ENCODE measurements at regions not wholly inside any gene's neighbourhood (a gene's known extent, or its start where the extent isn't known, plus 50 kb on each side); places are given as distances from the start of the nearest gene placed in this dataset.

DNA sequence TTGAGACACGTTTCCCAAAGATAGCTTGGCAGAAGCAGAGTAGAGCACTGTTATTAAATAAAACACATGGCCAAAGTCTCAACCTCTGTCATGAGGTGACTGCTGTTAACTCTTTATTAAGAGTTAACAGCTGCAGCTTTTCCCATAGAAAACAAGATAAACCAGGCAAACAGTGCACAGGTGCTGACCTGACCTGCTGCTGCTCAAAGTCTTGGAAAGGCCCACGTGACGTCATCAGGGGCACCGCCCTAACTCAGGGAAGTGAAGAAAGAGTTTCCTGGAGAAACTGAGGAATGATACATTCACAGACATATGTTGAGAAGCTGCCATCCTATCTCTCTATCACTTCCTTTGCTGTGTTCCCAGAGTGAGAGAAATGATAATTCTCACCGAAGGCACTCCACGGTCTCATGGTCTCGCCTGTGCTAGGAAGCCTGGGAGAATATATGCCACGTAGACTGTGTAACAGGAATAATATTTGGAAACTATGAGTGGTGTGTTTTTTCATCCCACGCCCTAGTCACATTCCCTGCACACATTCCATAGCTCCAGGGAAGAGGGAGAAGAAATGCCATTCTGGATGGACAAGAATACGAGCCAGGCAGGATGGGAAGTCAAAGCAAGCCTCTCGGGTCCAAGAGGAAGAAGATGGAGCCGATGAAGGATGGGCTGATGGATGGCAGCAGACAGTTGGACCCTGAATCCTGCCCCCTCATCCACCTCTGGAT lies 146.2 kb upstream of the NFE2L3 start:
- no peaks in the 10 kb centered on the region for H3K9me3 Mint-ChIP-seq (ENCODE audit: unreplicated experiment)
- no peaks in the 10 kb centered on the region for H3K4me1 Mint-ChIP-seq (ENCODE audit: unreplicated experiment)
- no peak for TF ChIP-seq CTCF (IDR thresholded peaks at IDR 0.05; ENCODE audit: unreplicated experiment)
- H3K36me3 Mint-ChIP-seq (ENCODE audit: low read depth, unreplicated experiment) = no peaks in the 10 kb centered on the region
- H3K27ac Mint-ChIP-seq (ENCODE audit: unreplicated experiment) = no peak overlapping the region
- H3K4me3 Mint-ChIP-seq (ENCODE audit: unreplicated experiment) = no peak overlapping the region
- no peak for DNase-seq (ENCODE audit: low spot score)
- peaks cover 3% of the 10 kb centered on the region for H3K27me3 Mint-ChIP-seq (ENCODE audit: unreplicated experiment)

DNA sequence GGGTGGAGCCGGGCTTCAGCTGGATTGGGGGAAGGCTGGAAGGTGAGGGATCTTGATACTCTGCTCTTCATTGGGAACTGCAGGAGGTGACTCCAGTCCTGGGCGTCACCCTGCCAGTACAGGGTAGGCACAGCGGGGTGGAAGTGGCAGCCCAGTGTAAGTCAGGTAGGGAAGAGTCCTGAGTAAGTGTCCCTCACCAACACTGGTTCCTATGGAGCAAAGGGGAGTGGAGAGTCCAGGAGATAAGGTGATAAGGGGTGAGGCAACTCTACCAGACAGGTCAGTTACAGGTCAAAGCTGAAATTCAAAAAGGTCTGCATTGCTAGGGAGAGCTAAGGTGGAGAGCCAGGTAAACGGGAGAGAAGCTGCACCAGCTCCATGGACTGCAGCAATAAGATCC lies 145.6 kb upstream of the NFE2L3 start:
- no peaks in the 10 kb centered on the region for H3K9me3 Mint-ChIP-seq (ENCODE audit: unreplicated experiment)
- H3K27me3 Mint-ChIP-seq (ENCODE audit: unreplicated experiment) = peaks cover 3% of the 10 kb centered on the region
- no peak for TF ChIP-seq CTCF (IDR thresholded peaks at IDR 0.05; ENCODE audit: unreplicated experiment)
- H3K4me1 Mint-ChIP-seq (ENCODE audit: unreplicated experiment) = peaks cover 3% of the 10 kb centered on the region
- H3K27ac Mint-ChIP-seq (ENCODE audit: unreplicated experiment) = no peak overlapping the region
- no peak for DNase-seq (ENCODE audit: low spot score)
- H3K4me3 Mint-ChIP-seq (ENCODE audit: unreplicated experiment) = no peak overlapping the region
- no peaks in the 10 kb centered on the region for H3K36me3 Mint-ChIP-seq (ENCODE audit: low read depth, unreplicated experiment)

DNA sequence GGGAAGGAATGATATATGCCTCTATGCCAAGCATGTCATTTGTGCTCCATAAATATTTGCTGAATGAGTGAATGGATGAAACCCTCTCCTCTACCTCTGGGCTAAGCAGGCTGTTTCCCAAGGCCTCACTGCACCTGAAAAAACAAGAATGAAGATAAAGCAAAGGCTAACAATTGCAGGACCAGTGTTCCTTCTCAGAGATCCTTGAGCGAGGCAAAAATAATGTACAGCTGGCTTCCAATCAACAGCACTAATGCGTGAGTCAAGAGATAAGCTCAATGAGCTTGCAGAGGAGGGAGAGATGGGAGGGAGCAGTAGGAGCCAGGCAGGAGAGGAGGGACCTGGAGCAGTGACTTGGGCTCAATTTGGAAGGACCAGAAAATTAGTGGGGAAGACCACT lies 144.5 kb upstream of the NFE2L3 start:
- TF ChIP-seq CTCF (IDR thresholded peaks at IDR 0.05; ENCODE audit: unreplicated experiment) = no peak
- Mint-ChIP-seq H3K36me3 (ENCODE audit: low read depth, unreplicated experiment) (no peaks in the 10 kb centered on the region), H3K9me3 (ENCODE audit: unreplicated experiment) (no peaks in the 10 kb centered on the region), H3K4me1 (ENCODE audit: unreplicated experiment) (peaks cover 3% of the 10 kb centered on the region), H3K4me3 (ENCODE audit: unreplicated experiment) (no peak overlapping the region), H3K27me3 (ENCODE audit: unreplicated experiment) (peaks cover 3% of the 10 kb centered on the region), H3K27ac (ENCODE audit: unreplicated experiment) (no peak overlapping the region)
- DNase-seq (ENCODE audit: low spot score) = no peak

- H3K27me3 Mint-ChIP-seq (ENCODE audit: unreplicated experiment) = peaks cover 3% of the 10 kb centered on the region
- no peak overlapping the region for H3K27ac Mint-ChIP-seq (ENCODE audit: unreplicated experiment)
- H3K36me3 Mint-ChIP-seq (ENCODE audit: low read depth, unreplicated experiment) = no peaks in the 10 kb centered on the region
- no peaks in the 10 kb centered on the region for H3K9me3 Mint-ChIP-seq (ENCODE audit: unreplicated experiment)
- H3K4me3 Mint-ChIP-seq (ENCODE audit: unreplicated experiment) = no peak overlapping the region
- peaks cover 3% of the 10 kb centered on the region for H3K4me1 Mint-ChIP-seq (ENCODE audit: unreplicated experiment)
- no peak for TF ChIP-seq CTCF (IDR thresholded peaks at IDR 0.05; ENCODE audit: unreplicated experiment)
- DNase-seq (ENCODE audit: low spot score) = no peak
Observed at GRCh38 chr7:26008428-26008827, 143.6 kb upstream of the NFE2L3 start.

- no peaks in the 10 kb centered on the region for H3K36me3 Mint-ChIP-seq (ENCODE audit: low read depth, unreplicated experiment)
- H3K9me3 Mint-ChIP-seq (ENCODE audit: unreplicated experiment) = no peaks in the 10 kb centered on the region
- no peak overlapping the region for H3K27ac Mint-ChIP-seq (ENCODE audit: unreplicated experiment)
- no peak for TF ChIP-seq CTCF (IDR thresholded peaks at IDR 0.05; ENCODE audit: unreplicated experiment)
- peaks cover 5% of the 10 kb centered on the region for H3K27me3 Mint-ChIP-seq (ENCODE audit: unreplicated experiment)
- no peak for DNase-seq (ENCODE audit: low spot score)
- no peak overlapping the region for H3K4me3 Mint-ChIP-seq (ENCODE audit: unreplicated experiment)
- peaks cover 3% of the 10 kb centered on the region for H3K4me1 Mint-ChIP-seq (ENCODE audit: unreplicated experiment)
Observed at GRCh38 chr7:26011039-26011696, 140.8 kb upstream of the NFE2L3 start.
